K562 (cell line): ENCODE measurements at regions not wholly inside any gene's neighbourhood (a gene's known extent, or its start where the extent isn't known, plus 50 kb on each side); places are given as distances from the start of the nearest gene placed in this dataset.
A peak's percentile ranks its signal among the peaks of the same experiment; 100 is the strongest.

ENCODE experiments used
- ATF2 ChIP-seq: sonication (generic); formaldehyde crosslinking; IDR thresholded peaks from 2 replicates; pipeline ENCODE4 v1.8.1; 2022; ENCODE audit warnings: missing genetic modification reagents
- CBX1 ChIP-seq: sonication (generic); IDR thresholded peaks from 2 replicates; pipeline ENCODE4 v1.6.1; 2016; ENCODE audit warnings: antibody characterized with exemption, low read depth, mild to moderate bottlenecking
- CBX5 ChIP-seq: IDR thresholded peaks from 2 replicates; pipeline ENCODE4 v1.6.1; 2014; ENCODE audit warnings: low read depth, borderline replicate concordance
- ELK1 ChIP-seq: sonication (generic); formaldehyde crosslinking; IDR thresholded peaks from 2 replicates; pipeline ENCODE4 v1.8.1; 2022; ENCODE audit warnings: missing genetic modification reagents
- ETV1 ChIP-seq: fragments of 450-650 bp; conservative IDR thresholded peaks from 2 replicates; pipeline ENCODE4 v1.6.1; 2016; ENCODE audit warnings: missing genetic modification characterization, control low read depth, low read depth, missing compliant biosample characterization
- EZH2 ChIP-seq: IDR thresholded peaks from 2 replicates; pipeline ENCODE4 v1.6.1; 2012; ENCODE audit warnings: low read depth, mild to moderate bottlenecking, inconsistent platforms, low read length, borderline replicate concordance
- FOXP1 ChIP-seq: sonication (generic); formaldehyde crosslinking; IDR thresholded peaks from 2 replicates; pipeline ENCODE4 v1.8.0; 2022; ENCODE audit warnings: mild to moderate bottlenecking, missing genetic modification reagents
- MECOM ChIP-seq: fragments of 250-450 bp; sonication (Bioruptor Pico); IDR thresholded peaks from 2 replicates; pipeline ENCODE4 v1.8.0; 2022; ENCODE audit warnings: inconsistent platforms
- NR3C1 ChIP-seq: sonication (generic); formaldehyde crosslinking; IDR thresholded peaks from 2 replicates; pipeline ENCODE4 v1.8.1; 2022; ENCODE audit warnings: missing genetic modification reagents
- POLR2A ChIP-seq: fragments of 450-650 bp; conservative IDR thresholded peaks from 2 replicates; pipeline ENCODE4 v1.6.1; 2016
- PTBP1 ChIP-seq: fragments of 200-400 bp; formaldehyde crosslinking; IDR thresholded peaks from 2 replicates; pipeline ENCODE4 v1.6.1; 2017; ENCODE audit warnings: low read depth, low read length
- PYGO2 ChIP-seq: fragments of 450-650 bp; IDR thresholded peaks from 2 replicates; pipeline ENCODE4 v1.6.1; 2016; ENCODE audit warnings: mild to moderate bottlenecking, missing genetic modification characterization, moderate library complexity, missing compliant biosample characterization
- RUNX1 ChIP-seq: sonication (generic); IDR thresholded peaks from 2 replicates; pipeline ENCODE4 v1.6.1; 2016; ENCODE audit warnings: antibody characterized with exemption, low read depth
- SFPQ ChIP-seq: fragments of 200-400 bp; formaldehyde crosslinking; IDR thresholded peaks from 2 replicates; pipeline ENCODE4 v1.6.1; 2017; ENCODE audit warnings: mild to moderate bottlenecking, low read depth, low read length, moderate library complexity
- SRSF9 ChIP-seq: fragments of 200-400 bp; formaldehyde crosslinking; IDR thresholded peaks from 2 replicates; pipeline ENCODE4 v1.6.1; 2017; ENCODE audit warnings: low read depth, low read length, borderline replicate concordance
- TBL1XR1 ChIP-seq, 2 experiments: IDR thresholded peaks; 2 replicates each; pipeline ENCODE4 v1.6.1; 2012; ENCODE audit warnings: improper control_type of control experiment in 2 of 2, low read length in 2 of 2, mild to moderate bottlenecking in 1 of 2
- TFE3 ChIP-seq: fragments of 450-650 bp; formaldehyde crosslinking; IDR thresholded peaks from 2 replicates; pipeline ENCODE4 v1.4.0; 2020; ENCODE audit warnings: mild to moderate bottlenecking, mixed read lengths
- UBTF ChIP-seq, 2 experiments: IDR thresholded peaks; 2 replicates each; pipeline ENCODE4 v1.6.1; 2012; ENCODE audit warnings: improper control_type of control experiment in 2 of 2, low read depth in 2 of 2, low read length in 2 of 2, borderline replicate concordance in 1 of 2
- ZNF121 ChIP-seq: sonication (generic); formaldehyde crosslinking; conservative IDR thresholded peaks from 2 replicates; pipeline ENCODE4 v1.8.0; 2022; ENCODE audit warnings: missing genetic modification reagents
- ZNF133 ChIP-seq: fragments of 250-450 bp; sonication (Bioruptor Pico); IDR thresholded peaks from 2 replicates; pipeline ENCODE4 v1.4.0; 2020; ENCODE audit warnings: mild to moderate bottlenecking

GRCh38 chr6:26205161-26205624 lies 118.0 kb downstream of the HFE start (continued):
- TF ChIP-seq ZNF133 (CRISPR knock-in tag) (no peak), UBTF (IDR thresholded peaks at IDR 0.05; ENCODE audit: borderline replicate concordance in 1 of 2, low read depth in 2 of 2, low read length in 2 of 2) (no peak), TBL1XR1 (IDR thresholded peaks at IDR 0.05; ENCODE audit: low read length in 2 of 2) (0 out of 4 replicates have a peak, but pooled peaks of 1 of the 2 experiments have one; percentile 40), ZNF121 (CRISPR knock-in tag) (no peak), SRSF9 (no peak), TFE3 (CRISPR knock-in tag) (no peak; the same call in 1 of the 2 replicates), EZH2 (no peak), PYGO2 (tag) (no peak), ATF2 (no peak), ETV1 (tag) (no peak), ELK1 (no peak), CBX5 (no peak), POLR2A (no peak), RUNX1 (no peak), CBX1 (no peak), FOXP1 (no peak), SFPQ (no peak), MECOM (CRISPR knock-in tag) (no peak), PTBP1 (no peak), NR3C1 (CRISPR knock-in tag) (no peak)
